H1 (cell line): ENCODE measurements at regions not wholly inside any gene's neighbourhood (a gene's known extent, or its start where the extent isn't known, plus 50 kb on each side); places are given as distances from the start of the nearest gene placed in this dataset.

Experiments
- CTCF ChIA-PET: fragments of 300-600 bp; sonication (Branson Sonifier 250); formaldehyde crosslinking; loops from one replicate; lab custom pipeline; 2021; ENCODE audit not compliant: partially characterized antibody; lab: Charles Lee
- POLR2A ChIA-PET: fragments of 300-600 bp; sonication (Branson Sonifier 250); formaldehyde crosslinking; loops from one replicate; lab custom pipeline; 2021; ENCODE audit warnings: inconsistent platforms; ENCODE audit not compliant: partially characterized antibody; lab: Charles Lee
- DNase-seq, 2 experiments: peaks; one replicate each; pipeline versions ENCODE4 v3.0.0 to v3.0.0-alpha.2; 2010 to 2022; ENCODE audit warnings: low spot score in 2 of 2, low read depth in 1 of 2, mixed read lengths in 1 of 2
- FAIRE-seq: peaks from 2 replicates; lab custom pipeline; 2011; peaks lifted over from hg19 to GRCh38; lab: Jason Lieb, UNC
- H2AFZ ChIP-seq: 2 replicates; pipeline ENCODE4 v1.8.1; 2012; ENCODE audit warnings: low read length, inconsistent platforms
- H2AK5ac ChIP-seq: 2 replicates; pipeline ENCODE4 v1.6.1; 2013; ENCODE audit warnings: low read depth, low read length
- H2BK120ac ChIP-seq: replicated peaks from 2 replicates; pipeline ENCODE3; 2013; ENCODE audit warnings: low read depth, low read length, inconsistent platforms
- H2BK12ac ChIP-seq: 2 replicates; pipeline ENCODE4 v1.6.1; 2013; ENCODE audit warnings: low read depth, low read length
- H2BK15ac ChIP-seq: 2 replicates; pipeline ENCODE4 v1.6.1; 2013; ENCODE audit warnings: low read length
- H2BK20ac ChIP-seq: 2 replicates; pipeline ENCODE4 v1.6.1; 2013; ENCODE audit warnings: low read length
- H2BK5ac ChIP-seq: 2 replicates; pipeline ENCODE4 v1.6.1; 2013; ENCODE audit warnings: low read depth, low read length
- H3K14ac ChIP-seq: 2 replicates; pipeline ENCODE4 v1.6.1; 2013; ENCODE audit warnings: inconsistent platforms; ENCODE audit not compliant: insufficient read length
- H3K18ac ChIP-seq: 2 replicates; pipeline ENCODE4 v1.6.1; 2013; ENCODE audit warnings: low read length; ENCODE audit errors: extremely low read depth
- H3K23ac ChIP-seq: 2 replicates; pipeline ENCODE4 v1.6.1; 2013; ENCODE audit warnings: inconsistent platforms; ENCODE audit not compliant: insufficient read length
- H3K23me2 ChIP-seq: 2 replicates; pipeline ENCODE4 v1.6.1; 2013; ENCODE audit warnings: low read depth, low read length
- H3K27ac ChIP-seq: 2 replicates; pipeline ENCODE4 v1.6.1; 2011; ENCODE audit warnings: low read depth, low read length, inconsistent platforms
- H3K27me3 ChIP-seq, 4 experiments: replicated peaks in 1 of 4; 1 replicate in 1 of 4; 2 replicates in 3 of 4; pipeline versions ENCODE4 v1.6.1 to v1.8.1; 2011 to 2013; ENCODE audit warnings: low read length in 3 of 4, mild to moderate bottlenecking in 3 of 4, inconsistent platforms in 2 of 4, mixed read lengths in 2 of 4, moderate library complexity in 1 of 4; ENCODE audit not compliant: control insufficient read depth in 3 of 4, insufficient read depth in 3 of 4; ENCODE audit errors: extremely low read depth in 1 of 4
- H3K36me3 ChIP-seq, 4 experiments: 2 replicates each; pipeline versions ENCODE4 v1.6.1 to v1.8.1; 2011 to 2013; ENCODE audit warnings: mild to moderate bottlenecking in 4 of 4, low read length in 3 of 4, moderate library complexity in 2 of 4, control low read depth in 1 of 4, inconsistent platforms in 1 of 4; ENCODE audit not compliant: insufficient read depth in 4 of 4, control insufficient read depth in 2 of 4
- H3K4ac ChIP-seq: replicated peaks from 2 replicates; pipeline ENCODE3; 2013; ENCODE audit warnings: low read length, low read depth, mixed read lengths, inconsistent platforms; ENCODE audit not compliant: insufficient read length
- H3K4me1 ChIP-seq, 4 experiments: replicated peaks in 1 of 4; 1 replicate in 1 of 4; 2 replicates in 3 of 4; pipeline versions ENCODE4 v1.6.1 to v1.8.1; 2011 to 2013; ENCODE audit warnings: low read length in 3 of 4, inconsistent platforms in 2 of 4, mixed read lengths in 1 of 4; ENCODE audit not compliant: insufficient read depth in 4 of 4, control insufficient read depth in 3 of 4
- H3K4me2 ChIP-seq, 2 experiments: 2 replicates each; pipeline versions ENCODE4 v1.6.1 to v1.8.1; 2011 to 2013; ENCODE audit warnings: low read depth in 2 of 2, low read length in 2 of 2, control low read depth in 1 of 2, inconsistent platforms in 1 of 2, mild to moderate bottlenecking in 1 of 2; ENCODE audit not compliant: insufficient read depth in 1 of 2
- H3K4me3 ChIP-seq, 4 experiments: fragments of 200-600, 300-600 bp in 1 of 4; sonication (generic), shearing (Covaris generic), sonication (Bioruptor Twin) in 1 of 4; 2 replicates each; pipeline versions ENCODE4 v1.5.1 to v1.8.1; 2011 to 2016; ENCODE audit warnings: low read length in 4 of 4, low read depth in 3 of 4, control low read depth in 2 of 4, inconsistent platforms in 2 of 4, mild to moderate bottlenecking in 2 of 4, mixed read lengths in 1 of 4, moderate library complexity in 1 of 4; ENCODE audit not compliant: insufficient read depth in 2 of 4; ENCODE audit errors: extremely low read depth in 1 of 4
- H3K56ac ChIP-seq: replicated peaks from 2 replicates; pipeline ENCODE3; 2013; ENCODE audit warnings: low read depth, mild to moderate bottlenecking, mixed read lengths, low read length, inconsistent platforms; ENCODE audit not compliant: insufficient read length
- H3K79me1 ChIP-seq: 2 replicates; pipeline ENCODE4 v1.6.1; 2013; ENCODE audit warnings: low read depth, low read length, control low read depth
- H3K79me2 ChIP-seq, 2 experiments: 2 replicates each; pipeline versions ENCODE4 v1.6.1 to v1.8.1; 2012 to 2013; ENCODE audit warnings: low read length in 2 of 2, mild to moderate bottlenecking in 2 of 2, inconsistent platforms in 1 of 2; ENCODE audit not compliant: insufficient read depth in 2 of 2, control insufficient read depth in 1 of 2
- H3K9ac ChIP-seq, 4 experiments: replicated peaks in 1 of 4; 1 replicate in 1 of 4; 2 replicates in 3 of 4; pipeline versions ENCODE4 v1.6.1 to v1.8.1; 2011 to 2013; ENCODE audit warnings: low read depth in 3 of 4, low read length in 3 of 4, control low read depth in 2 of 4, mild to moderate bottlenecking in 2 of 4, moderate library complexity in 2 of 4, inconsistent platforms in 1 of 4; ENCODE audit errors: extremely low read depth in 1 of 4
- H3K9me3 ChIP-seq, 2 experiments: 2 replicates each; pipeline versions ENCODE4 v1.6.1 to v1.8.1; 2012 to 2013; ENCODE audit warnings: mild to moderate bottlenecking in 2 of 2, moderate library complexity in 2 of 2, control low read depth in 1 of 2, inconsistent platforms in 1 of 2, low read depth in 1 of 2, low read length in 1 of 2, mixed read lengths in 1 of 2; ENCODE audit not compliant: insufficient read depth in 2 of 2
- H4K20me1 ChIP-seq, 2 experiments: replicated peaks in 1 of 2; 2 replicates each; pipeline versions ENCODE3 to v1.8.1; 2011 to 2013; ENCODE audit warnings: inconsistent platforms in 2 of 2, low read length in 2 of 2, mild to moderate bottlenecking in 1 of 2; ENCODE audit not compliant: insufficient read depth in 2 of 2, control insufficient read depth in 1 of 2
- H4K5ac ChIP-seq: 2 replicates; pipeline ENCODE4 v1.6.1; 2013; ENCODE audit warnings: low read length, low read depth, mixed read lengths, inconsistent platforms; ENCODE audit not compliant: insufficient read length
- H4K8ac ChIP-seq: 2 replicates; pipeline ENCODE4 v1.8.0; 2013; ENCODE audit warnings: mild to moderate bottlenecking, moderate library complexity, low read length, inconsistent platforms; ENCODE audit not compliant: insufficient read depth; ENCODE audit errors: extremely low read depth
- H4K91ac ChIP-seq: replicated peaks from 2 replicates; pipeline ENCODE3; 2013; ENCODE audit warnings: low read length, mixed read lengths, inconsistent platforms; ENCODE audit not compliant: insufficient read length
- ASH2L ChIP-seq: fragments of 200-600, 300-600 bp; sonication (generic); IDR thresholded peaks from one replicate; pipeline ENCODE4 v1.7.1; 2017; ENCODE audit warnings: low read length
- CBX8 ChIP-seq: fragments of 300-800, 300-1000 bp; sonication (generic); IDR thresholded peaks from 2 replicates; pipeline ENCODE4 v1.7.1; 2016; ENCODE audit warnings: low read depth, low read length, borderline replicate concordance
- CHD2 ChIP-seq: IDR thresholded peaks from 2 replicates; pipeline ENCODE4 v1.6.1; 2012; ENCODE audit warnings: low read length, improper control_type of control experiment
- E2F6 ChIP-seq: IDR thresholded peaks from 2 replicates; pipeline ENCODE4 v1.6.1; 2012; ENCODE audit warnings: inconsistent platforms
- HDAC2 ChIP-seq, 2 experiments: fragments of 300-600 bp in 1 of 2; sonication (generic) in 1 of 2; IDR thresholded peaks; 2 replicates each; pipeline ENCODE4 v1.6.1; 2011 to 2012; ENCODE audit warnings: low read depth in 2 of 2, low read length in 2 of 2, mild to moderate bottlenecking in 2 of 2, moderate library complexity in 2 of 2, borderline replicate concordance in 1 of 2, inconsistent platforms in 1 of 2
- NRF1 ChIP-seq: IDR thresholded peaks from 2 replicates; pipeline ENCODE4 v1.6.1; 2011; ENCODE audit warnings: mild to moderate bottlenecking, low read depth, low read length, improper control_type of control experiment
- POLR2A ChIP-seq, 2 experiments: IDR thresholded peaks; 1 replicate in 1 of 2; 2 replicates in 1 of 2; pipeline ENCODE4 v1.6.1; 2011; ENCODE audit warnings: low read depth in 2 of 2, low read length in 2 of 2, mild to moderate bottlenecking in 2 of 2; ENCODE audit errors: control extremely low read depth in 1 of 2
- RAD21 ChIP-seq, 2 experiments: IDR thresholded peaks in 1 of 2; conservative IDR thresholded peaks in 1 of 2; 2 replicates each; pipeline ENCODE4 v1.6.1; 2011; ENCODE audit warnings: low read depth in 2 of 2, low read length in 2 of 2, improper control_type of control experiment in 1 of 2, inconsistent platforms in 1 of 2, mild to moderate bottlenecking in 1 of 2, moderate library complexity in 1 of 2
- RFX5 ChIP-seq: IDR thresholded peaks from 2 replicates; pipeline ENCODE4 v1.6.1; 2011; ENCODE audit warnings: low read depth, low read length, improper control_type of control experiment, borderline replicate concordance
- SAP30 ChIP-seq: fragments of 300-600 bp; sonication (generic); IDR thresholded peaks from 2 replicates; pipeline ENCODE4 v1.7.1; 2012; ENCODE audit warnings: low read length, moderate library complexity, mild to moderate bottlenecking, inconsistent platforms; ENCODE audit not compliant: insufficient read depth, insufficient replicate concordance
- TCF12 ChIP-seq: IDR thresholded peaks from 2 replicates; pipeline ENCODE4 v1.6.1; 2011; ENCODE audit warnings: low read depth, mild to moderate bottlenecking, low read length
- ZNF274 ChIP-seq: IDR thresholded peaks from 2 replicates; pipeline ENCODE4 v1.7.0; 2012; ENCODE audit warnings: low read length, borderline replicate concordance; ENCODE audit errors: extremely low read depth
- WGBS, 2 experiments: shearing (Covaris generic) in 1 of 2; methylation state at CpG; one replicate each; pipeline versions ENCODE4 v1.1.6 to v1.1.7; 2013 to 2015; ENCODE audit warnings: low lambda C conversion rate in 2 of 2, mixed read lengths in 2 of 2, inconsistent platforms in 1 of 2, low coverage in 1 of 2, missing lambda C conversion rate in 1 of 2; ENCODE audit not compliant: insufficient replicate concordance in 2 of 2, insufficient coverage in 1 of 2, insufficient read length in 1 of 2; ENCODE audit errors: extremely low coverage in 1 of 2, missing lambda C conversion rate in 1 of 2; 5-methylcytosine and 5-hydroxymethylcytosine counted together
- TF ChIP-seq, protein P1 (sequence below): IDR thresholded peaks from 2 replicates; pipeline ENCODE4 v1.6.1; 2011; ENCODE audit warnings: low read length, improper control_type of control experiment

- Histone ChIP-seq H3K9ac (peak overlapping the region in 1 of 4 experiments; percentile 34; a peak in 1 of 7 replicates), H3K79me2 (no peaks in the 10 kb centered on the region), H3K56ac (no peak overlapping the region), H2BK120ac (no peak overlapping the region), H3K14ac (no peak overlapping the region), H2BK20ac (no peak overlapping the region), H2AK5ac (no peak overlapping the region), H3K18ac (no peak overlapping the region), H2BK12ac (no peak overlapping the region), H3K4me2 (no peak overlapping the region), H2BK5ac (no peak overlapping the region), H4K5ac (no peak overlapping the region), H3K23me2 (no peaks in the 10 kb centered on the region), H3K27ac (no peak overlapping the region), H3K79me1 (no peaks in the 10 kb centered on the region), H4K8ac (no peak overlapping the region), H4K20me1 (no peaks in the 10 kb centered on the region), H3K4me3 (no peak overlapping the region), H2AFZ (no peak overlapping the region), H3K23ac (no peak overlapping the region), H4K91ac (no peak overlapping the region), H3K36me3 (no peaks in the 10 kb centered on the region), H3K9me3 (no peaks in the 10 kb centered on the region), H2BK15ac (no peak overlapping the region), H3K4me1 (no peaks in the 10 kb centered on the region), H3K27me3 (no peaks in the 10 kb centered on the region), H3K4ac (no peak overlapping the region)
- DNase-seq (no peak), FAIRE-seq (no peak)
- CTCF ChIA-PET: no interaction called here
- POLR2A ChIA-PET: no interaction called here
- WGBS, 2 experiments: 100% methylated on average over 1 of the region's 1 CpG; no CpG with 5 or more reads in 1 of the 2 experiments
- no peak for TF ChIP-seq RFX5
- TF ChIP-seq, protein P1, sequence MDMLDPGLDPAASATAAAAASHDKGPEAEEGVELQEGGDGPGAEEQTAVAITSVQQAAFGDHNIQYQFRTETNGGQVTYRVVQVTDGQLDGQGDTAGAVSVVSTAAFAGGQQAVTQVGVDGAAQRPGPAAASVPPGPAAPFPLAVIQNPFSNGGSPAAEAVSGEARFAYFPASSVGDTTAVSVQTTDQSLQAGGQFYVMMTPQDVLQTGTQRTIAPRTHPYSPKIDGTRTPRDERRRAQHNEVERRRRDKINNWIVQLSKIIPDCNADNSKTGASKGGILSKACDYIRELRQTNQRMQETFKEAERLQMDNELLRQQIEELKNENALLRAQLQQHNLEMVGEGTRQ: no peak
- no peak for TF ChIP-seq ASH2L
- TF ChIP-seq NRF1: no peak
- no peak for TF ChIP-seq TCF12
- no peak for TF ChIP-seq CBX8
- no peak for TF ChIP-seq SAP30
- no peak for TF ChIP-seq POLR2A (IDR thresholded peaks at IDR 0.05; ENCODE audit: control extremely low read depth in 1 of 2, low read depth in 2 of 2, low read length in 2 of 2)
- no peak for TF ChIP-seq CHD2
- no peak for TF ChIP-seq RAD21 (IDR thresholded peaks at IDR 0.05 in 1 of 2, conservative IDR thresholded peaks at IDR 0.05 in 1 of 2; ENCODE audit: low read depth in 2 of 2, low read length in 2 of 2)
- no peak for TF ChIP-seq E2F6
- no peak for TF ChIP-seq ZNF274
- TF ChIP-seq HDAC2 (IDR thresholded peaks at IDR 0.05; ENCODE audit: borderline replicate concordance in 1 of 2, low read depth in 2 of 2, low read length in 2 of 2): no peak
These were observed 331.2 kb upstream of the FBXO33 start for GRCh38 chr14:39763402-39763890.
